ENCODE measurements at regions not wholly inside any gene's neighbourhood (a gene's known extent, or its start where the extent isn't known, plus 50 kb on each side); places are given as distances from the start of the nearest gene placed in this dataset.

- TF ChIP-seq CTCF (IDR thresholded peaks at IDR 0.05; ENCODE audit: control extremely low read depth in 1 of 3, insufficient read depth in 1 of 3, low read depth in 1 of 3, low read length in 3 of 3) (no peak), PHF8 (conservative IDR thresholded peaks at IDR 0.05; ENCODE audit: low read depth, low read length) (no peak), POLR2A (IDR thresholded peaks at IDR 0.05; ENCODE audit: control extremely low read depth in 1 of 2, low read depth in 2 of 2, low read length in 2 of 2) (no peak), JUN (IDR thresholded peaks at IDR 0.05; ENCODE audit: low read depth, low read length) (no peak), EZH2 (IDR thresholded peaks at IDR 0.05; ENCODE audit: low read depth, low read length, severe bottlenecking) (no peak), USF2 (IDR thresholded peaks at IDR 0.05; ENCODE audit: low read length) (no peak), MAX (IDR thresholded peaks at IDR 0.05) (no peak)
Measured at GRCh38 chr19:30665449-30665848, 293.3 kb downstream of the ZNF536 start.
